ENCODE measurements at regions not wholly inside any gene's neighbourhood (a gene's known extent, or its start where the extent isn't known, plus 50 kb on each side); places are given as distances from the start of the nearest gene placed in this dataset.

- H3K27ac Mint-ChIP-seq (ENCODE audit: low read depth, unreplicated experiment): no peak overlapping the region
- TF ChIP-seq CTCF (IDR thresholded peaks at IDR 0.05; ENCODE audit: unreplicated experiment): no peak
- no peak for DNase-seq (ENCODE audit: unreplicated experiment)
- POLR2A ChIA-PET: no interaction called here
- CTCF ChIA-PET: no interaction called here
- H3K27me3 Mint-ChIP-seq (ENCODE audit: insufficient read depth, unreplicated experiment): no peaks in the 10 kb centered on the region
- intact Hi-C loops (cut with micrococcal nuclease): no loop called here
- no peak overlapping the region for H3K4me3 Mint-ChIP-seq (ENCODE audit: unreplicated experiment)
- no TSS peak for BruUV-seq (replicated peaks)
- no peaks in the 10 kb centered on the region for H3K4me1 Mint-ChIP-seq (ENCODE audit: insufficient read depth, unreplicated experiment)
- H3K9me3 Mint-ChIP-seq (ENCODE audit: unreplicated experiment): no peaks in the 10 kb centered on the region
- H3K36me3 Mint-ChIP-seq (ENCODE audit: insufficient read depth, unreplicated experiment): no peaks in the 10 kb centered on the region
Observed at GRCh38 chr10:44473146-44473545, 88.2 kb upstream of the CXCL12 start.

DNA sequence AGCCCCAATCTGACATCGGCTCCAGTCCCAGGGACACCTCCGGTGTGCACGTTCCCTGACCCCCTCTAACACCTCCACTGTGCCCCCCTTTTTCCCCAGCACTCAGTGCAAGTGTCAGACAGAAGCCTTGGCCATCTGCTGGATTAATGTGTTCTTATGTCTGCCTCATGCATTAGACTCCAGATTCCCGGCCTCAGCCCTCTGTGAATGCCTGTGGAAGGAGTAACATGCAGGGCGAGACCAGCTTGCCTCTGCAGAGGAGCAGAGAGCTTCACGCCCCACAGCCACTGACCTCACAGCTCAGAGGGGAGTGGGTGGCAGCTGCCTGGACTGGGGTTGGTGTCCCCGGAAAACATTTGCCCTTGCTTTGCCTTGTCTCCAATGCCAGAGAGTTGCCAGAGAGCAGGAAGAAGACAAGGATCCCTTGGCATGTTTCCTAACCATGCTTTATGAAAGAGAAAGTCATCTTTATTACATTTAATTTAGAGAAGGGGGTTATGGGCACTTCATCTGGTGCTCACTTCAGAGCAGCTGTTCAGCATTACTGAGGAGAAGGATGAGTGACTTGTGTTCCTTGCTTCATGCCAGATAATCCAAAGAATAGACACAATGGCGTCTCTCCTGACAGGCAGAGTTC is 91.6 kb upstream of the CXCL12 start:
- ChIA-PET POLR2A (no interaction called here), CTCF (no interaction called here)
- BruUV-seq (replicated peaks): no TSS peak
- H3K4me3 Mint-ChIP-seq (ENCODE audit: unreplicated experiment): no peak overlapping the region
- no peaks in the 10 kb centered on the region for H3K27me3 Mint-ChIP-seq (ENCODE audit: insufficient read depth, unreplicated experiment)
- H3K36me3 Mint-ChIP-seq (ENCODE audit: insufficient read depth, unreplicated experiment): no peaks in the 10 kb centered on the region
- TF ChIP-seq CTCF (IDR thresholded peaks at IDR 0.05; ENCODE audit: unreplicated experiment): no peak
- intact Hi-C loops (cut with micrococcal nuclease): no loop called here
- no peak overlapping the region for H3K27ac Mint-ChIP-seq (ENCODE audit: low read depth, unreplicated experiment)
- no peaks in the 10 kb centered on the region for H3K4me1 Mint-ChIP-seq (ENCODE audit: insufficient read depth, unreplicated experiment)
- H3K9me3 Mint-ChIP-seq (ENCODE audit: unreplicated experiment): no peaks in the 10 kb centered on the region
- no peak for DNase-seq (ENCODE audit: unreplicated experiment)

- ChIA-PET POLR2A (no interaction called here), CTCF (no interaction called here)
- intact Hi-C loops (cut with micrococcal nuclease): no loop called here
- no peak overlapping the region for H3K4me3 Mint-ChIP-seq (ENCODE audit: unreplicated experiment)
- no peaks in the 10 kb centered on the region for H3K27me3 Mint-ChIP-seq (ENCODE audit: insufficient read depth, unreplicated experiment)
- DNase-seq (ENCODE audit: unreplicated experiment): peak; percentile 30
- H3K27ac Mint-ChIP-seq (ENCODE audit: low read depth, unreplicated experiment): no peak overlapping the region
- TF ChIP-seq CTCF (IDR thresholded peaks at IDR 0.05; ENCODE audit: unreplicated experiment): no peak
- no peaks in the 10 kb centered on the region for H3K36me3 Mint-ChIP-seq (ENCODE audit: insufficient read depth, unreplicated experiment)
- no TSS peak for BruUV-seq (replicated peaks)
- no peaks in the 10 kb centered on the region for H3K4me1 Mint-ChIP-seq (ENCODE audit: insufficient read depth, unreplicated experiment)
- H3K9me3 Mint-ChIP-seq (ENCODE audit: unreplicated experiment): no peaks in the 10 kb centered on the region
Observed at GRCh38 chr10:44477046-44477425, 92.1 kb upstream of the CXCL12 start.

DNA sequence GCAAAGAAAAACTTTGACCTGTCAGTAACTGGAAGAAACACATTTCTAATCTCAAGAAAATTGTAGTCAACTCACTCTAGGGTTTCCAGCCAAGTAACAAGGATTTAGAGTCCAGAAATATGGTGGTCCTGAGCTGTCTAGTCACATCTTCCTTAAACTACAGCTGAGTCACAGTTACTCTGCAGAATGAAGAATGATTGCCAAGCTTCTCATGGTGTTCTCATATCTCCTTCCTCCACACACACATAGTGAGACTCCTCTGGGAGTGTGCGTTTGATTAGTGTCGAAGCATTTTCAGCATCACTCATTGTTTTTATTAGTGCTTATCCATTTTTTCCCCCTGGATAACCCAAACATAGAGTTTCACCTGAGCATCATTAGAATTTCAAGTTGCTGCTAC is 93.1 kb upstream of the CXCL12 start:
- no peak for TF ChIP-seq CTCF (IDR thresholded peaks at IDR 0.05; ENCODE audit: unreplicated experiment)
- ChIA-PET POLR2A (no interaction called here), CTCF (no interaction called here)
- no TSS peak for BruUV-seq (replicated peaks)
- Mint-ChIP-seq H3K27ac (ENCODE audit: low read depth, unreplicated experiment) (no peak overlapping the region), H3K4me3 (ENCODE audit: unreplicated experiment) (no peak overlapping the region), H3K9me3 (ENCODE audit: unreplicated experiment) (no peaks in the 10 kb centered on the region), H3K36me3 (ENCODE audit: insufficient read depth, unreplicated experiment) (no peaks in the 10 kb centered on the region), H3K4me1 (ENCODE audit: insufficient read depth, unreplicated experiment) (no peaks in the 10 kb centered on the region), H3K27me3 (ENCODE audit: insufficient read depth, unreplicated experiment) (no peaks in the 10 kb centered on the region)
- intact Hi-C loops (cut with micrococcal nuclease): no loop called here
- DNase-seq (ENCODE audit: unreplicated experiment): no peak

All from MCF 10A (cell line).